ENCODE measurements at regions not wholly inside any gene's neighbourhood (a gene's known extent, or its start where the extent isn't known, plus 50 kb on each side); places are given as distances from the start of the nearest gene placed in this dataset.

- no peak for DNase-seq
Observed at GRCh38 chr7:46558482-46559193, 637.6 kb upstream of the IGFBP3 start.

DNA sequence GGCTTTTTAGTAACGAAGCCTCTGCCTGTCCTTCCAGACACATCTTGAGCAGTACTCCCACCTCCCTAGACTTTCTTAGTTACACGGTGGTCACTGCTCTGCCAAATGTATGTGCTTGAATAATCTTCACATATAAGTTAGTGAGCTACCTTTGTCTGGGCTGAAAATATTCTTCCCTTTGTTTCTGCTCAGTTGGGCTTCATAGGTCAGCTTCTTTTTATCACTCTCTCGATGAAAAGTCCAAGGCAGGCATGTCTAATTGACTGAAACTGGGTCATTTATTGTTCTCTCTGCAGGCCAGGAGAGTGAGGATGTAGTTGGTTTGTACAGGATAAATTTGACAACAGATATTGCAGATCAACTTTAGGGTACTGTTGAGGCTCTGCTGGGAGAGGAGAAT is 636.7 kb upstream of the IGFBP3 start:
- no peak for DNase-seq

DNA sequence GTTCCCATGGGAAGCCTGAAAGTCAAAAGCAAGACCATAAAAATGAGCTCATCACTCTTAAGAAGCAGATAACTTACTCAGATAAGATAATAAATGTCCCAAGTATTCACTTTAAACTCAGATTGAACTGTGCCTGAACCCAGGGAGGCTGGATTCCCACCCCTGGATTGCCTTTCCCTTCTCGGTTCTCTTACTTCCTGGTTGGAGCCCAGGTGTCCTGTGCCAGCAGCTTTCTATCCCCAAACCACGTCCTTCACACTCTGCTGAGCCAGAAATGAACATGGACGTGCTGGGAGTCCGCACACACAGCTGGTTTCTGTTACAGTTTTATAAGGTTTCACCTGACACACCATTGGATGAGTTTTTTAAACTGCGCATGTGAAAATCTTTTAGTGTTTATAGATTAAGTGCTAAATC is 636.2 kb upstream of the IGFBP3 start:
- DNase-seq: no peak

GRCh38 chr7:46554688-46555422 is 633.8 kb upstream of the IGFBP3 start:
- DNase-seq: no peak

GRCh38 chr7:46551603-46552002 is 630.5 kb upstream of the IGFBP3 start:
- DNase-seq: no peak

GRCh38 chr7:46550864-46551263 is 629.8 kb upstream of the IGFBP3 start:
- no peak for DNase-seq

DNA sequence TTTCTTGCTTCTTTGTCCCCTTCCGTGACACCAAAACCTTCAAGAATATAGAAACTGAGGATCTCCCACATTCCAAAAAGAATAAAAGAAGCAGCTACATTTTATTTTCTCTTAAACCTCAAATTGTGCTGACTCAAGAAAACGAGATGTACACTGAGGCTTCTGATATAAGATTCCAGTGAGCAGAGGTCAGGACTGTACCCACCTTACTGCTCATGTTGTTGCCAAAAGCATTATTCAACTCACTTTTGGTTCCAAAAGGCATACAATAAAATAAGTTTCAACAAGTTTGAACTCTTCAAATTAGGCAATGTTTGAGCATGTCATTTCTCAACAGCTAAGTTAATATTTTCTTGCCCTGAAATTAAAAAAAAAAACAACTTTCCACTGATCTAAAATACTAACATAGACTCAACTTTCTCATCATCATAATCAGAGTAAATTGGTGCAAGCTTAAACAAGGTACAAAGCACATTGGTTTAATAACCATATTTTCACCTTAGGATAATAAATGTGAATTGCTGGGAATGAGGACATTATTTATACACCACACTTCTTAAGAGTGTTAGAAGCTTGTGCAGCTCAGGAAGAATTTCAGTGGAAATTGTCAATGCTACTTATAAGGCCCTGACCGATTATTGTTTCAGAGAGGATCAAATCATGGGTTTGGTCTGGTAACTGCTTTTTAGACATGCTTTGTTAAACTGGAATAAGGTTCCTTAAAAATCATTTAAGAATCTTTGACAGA is 629.0 kb upstream of the IGFBP3 start:
- no peak for DNase-seq

- no peak for DNase-seq
Observed at GRCh38 chr7:46549347-46549746, 628.3 kb upstream of the IGFBP3 start.

- no peak for DNase-seq
Observed at GRCh38 chr7:46547044-46547443, 626.0 kb upstream of the IGFBP3 start.

GRCh38 chr7:46545790-46546189 is 624.7 kb upstream of the IGFBP3 start:
- DNase-seq: no peak

GRCh38 chr7:46544396-46545008 is 623.4 kb upstream of the IGFBP3 start:
- DNase-seq: no peak

- DNase-seq: no peak
Observed at GRCh38 chr7:46542076-46542475, 621.0 kb upstream of the IGFBP3 start.

- no peak for DNase-seq
Observed at GRCh38 chr7:46539892-46540483, 618.9 kb upstream of the IGFBP3 start.

DNA sequence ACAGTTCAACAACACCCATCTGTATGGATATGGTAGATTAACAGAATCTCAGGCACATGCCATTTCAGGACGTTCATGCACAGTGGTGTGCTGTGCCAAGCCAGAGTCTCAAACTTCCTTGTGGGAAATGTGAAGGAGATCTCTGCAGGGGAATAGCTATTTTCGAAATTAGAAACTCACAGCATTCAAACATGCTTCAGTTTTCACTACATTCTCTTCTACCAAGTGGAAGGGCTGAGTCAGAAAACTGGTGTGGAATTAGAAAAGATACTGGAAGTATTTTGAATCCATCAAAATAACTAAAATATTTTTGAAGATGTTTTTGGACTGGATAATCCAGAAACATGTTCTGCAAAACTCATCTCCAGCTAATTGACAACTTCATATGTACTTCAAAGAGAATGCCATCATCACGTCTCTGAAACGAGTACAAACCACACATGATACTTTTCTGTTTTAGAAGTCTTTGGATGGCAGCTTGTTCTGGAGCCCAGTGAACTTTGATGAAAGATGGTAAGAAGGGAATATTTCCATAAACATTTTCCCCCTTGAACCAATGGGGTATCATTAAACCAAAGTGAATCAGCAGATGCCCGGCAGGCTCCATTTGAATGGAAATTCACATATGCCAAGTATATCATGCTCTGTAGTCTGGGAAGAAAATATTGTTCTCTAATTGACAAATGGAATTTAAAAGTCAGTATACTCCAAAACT is 616.3 kb upstream of the IGFBP3 start:
- DNase-seq: no peak

DNA sequence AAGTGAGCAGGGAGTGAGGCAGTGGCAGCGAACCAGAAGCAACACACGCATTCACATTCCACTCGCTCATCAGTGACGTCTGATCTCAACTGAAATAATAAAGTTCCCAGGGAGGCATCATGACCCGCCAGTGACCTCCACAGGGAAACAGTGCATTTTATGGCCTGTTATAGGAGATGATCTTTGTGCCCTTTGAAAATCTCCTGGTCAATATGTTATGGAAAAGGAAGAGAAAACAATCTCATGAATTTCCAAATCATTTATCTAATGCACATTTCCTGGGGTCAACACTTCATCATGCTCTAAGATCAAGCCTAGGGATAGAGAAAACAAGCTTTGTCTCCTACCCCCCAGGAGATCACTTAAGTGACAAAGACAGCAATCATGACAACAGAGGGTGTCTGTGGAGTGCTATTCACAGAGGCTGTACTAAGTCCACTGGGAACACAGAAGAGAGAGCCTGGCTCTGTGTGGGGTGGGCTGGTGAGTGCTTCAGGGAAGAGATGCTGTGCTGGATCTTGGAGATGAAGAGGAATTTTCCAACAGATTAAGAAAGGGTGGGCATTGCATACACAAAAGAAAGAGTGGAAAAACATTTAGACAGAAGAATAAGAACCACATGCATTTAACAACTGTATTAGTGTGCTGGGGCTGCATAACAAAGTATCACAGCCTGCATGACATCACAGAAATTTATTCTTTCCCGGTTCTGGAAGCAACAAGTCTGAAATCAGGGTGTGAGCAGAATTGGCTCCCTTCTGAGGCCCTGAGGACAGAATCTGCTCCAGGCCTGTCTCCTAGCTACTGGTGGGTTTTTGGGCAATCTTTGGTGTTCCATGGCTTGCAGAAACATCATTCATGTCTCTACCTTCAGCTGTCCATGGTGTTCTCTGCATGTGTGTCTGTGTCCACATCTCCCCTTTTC is 613.9 kb upstream of the IGFBP3 start:
- no peak for DNase-seq

DNA sequence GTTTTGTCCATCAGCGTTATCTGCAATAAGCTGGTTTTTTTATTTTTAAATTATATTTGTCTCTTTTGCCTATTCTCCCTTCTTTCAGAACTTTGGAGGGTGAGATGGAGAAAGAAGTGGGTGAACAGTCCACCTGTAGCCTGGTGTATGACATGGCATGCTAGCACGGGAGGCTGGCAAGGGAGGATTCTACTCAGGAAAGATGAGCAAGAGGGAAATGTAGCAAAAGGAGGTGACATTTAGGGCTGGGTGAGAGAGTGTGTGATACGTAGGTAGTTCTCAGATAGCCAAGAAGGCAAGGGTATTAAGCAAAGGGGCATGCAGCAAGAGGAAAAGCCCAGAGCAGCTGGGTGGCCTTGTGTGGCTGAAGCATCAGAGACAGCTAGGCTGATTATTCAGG is 612.9 kb upstream of the IGFBP3 start:
- no peak for DNase-seq

DNA sequence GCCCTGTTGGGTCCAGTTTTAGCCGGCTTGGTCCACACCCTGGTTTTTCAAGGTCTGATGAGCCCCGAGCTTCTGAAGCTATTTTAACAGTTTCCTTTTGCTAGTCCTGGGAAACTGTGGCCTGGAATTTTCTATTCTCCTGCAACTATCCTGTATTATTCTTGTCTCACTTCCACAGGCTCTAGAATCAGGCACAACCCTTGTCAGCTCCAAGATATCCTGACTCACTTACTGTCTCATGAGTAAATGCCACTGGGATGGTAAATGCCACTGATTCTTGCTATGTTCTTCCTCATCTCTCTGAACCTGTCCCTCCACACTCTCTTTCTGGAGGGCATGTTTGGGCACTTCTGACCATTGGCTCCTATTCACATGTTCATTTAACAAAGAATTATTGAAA is 611.5 kb upstream of the IGFBP3 start:
- DNase-seq: no peak

DNA sequence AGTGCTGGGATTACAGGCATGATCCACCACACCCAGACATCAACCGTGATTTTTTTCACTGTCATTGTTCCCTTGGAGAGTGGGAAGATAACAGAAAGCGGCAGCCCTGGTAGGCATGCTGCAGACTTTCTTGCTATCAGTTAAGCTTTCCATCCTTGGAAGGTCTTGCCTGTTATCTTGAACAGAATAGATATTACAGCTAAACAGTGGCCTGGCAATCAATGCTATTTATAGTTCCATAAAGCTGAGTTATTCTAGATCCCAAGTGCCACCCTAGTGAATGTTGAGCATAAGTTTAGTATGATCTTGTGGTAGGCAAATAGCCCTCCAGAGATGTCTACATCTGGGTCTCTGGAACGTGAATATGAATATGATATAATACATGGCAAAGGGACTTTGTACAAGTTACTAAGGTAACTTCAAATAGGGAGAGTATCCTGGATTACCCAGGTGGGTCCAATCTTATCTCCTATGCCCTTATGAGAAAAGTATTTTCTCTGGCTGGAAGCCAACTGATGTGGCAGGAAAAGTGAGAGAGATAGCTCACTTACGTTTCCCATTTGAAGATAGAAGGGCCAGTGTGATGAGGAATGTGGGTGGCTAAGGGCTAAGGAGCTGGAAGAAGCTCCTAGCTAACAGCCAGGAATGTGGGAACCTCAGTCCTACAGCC is 609.1 kb upstream of the IGFBP3 start:
- DNase-seq: no peak

DNA sequence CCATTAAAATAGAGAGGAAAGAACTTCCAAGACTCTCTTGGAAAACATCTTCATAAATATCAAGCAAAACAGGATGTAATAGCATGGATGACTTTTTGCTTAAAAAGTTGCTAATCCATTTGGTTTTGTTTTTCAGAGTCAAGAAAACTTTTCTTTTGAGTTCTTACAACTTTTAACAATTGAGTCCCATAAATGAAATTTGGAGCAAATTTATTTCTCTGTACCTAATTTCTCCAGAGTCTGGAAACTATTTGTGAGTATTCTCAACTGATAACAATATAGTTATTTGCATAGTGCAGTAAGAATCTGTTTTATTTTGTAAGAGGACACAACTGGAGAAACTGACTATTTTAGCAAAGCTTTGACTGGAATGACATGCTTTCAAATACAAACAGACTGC is 606.3 kb upstream of the IGFBP3 start:
- no peak for DNase-seq

DNA sequence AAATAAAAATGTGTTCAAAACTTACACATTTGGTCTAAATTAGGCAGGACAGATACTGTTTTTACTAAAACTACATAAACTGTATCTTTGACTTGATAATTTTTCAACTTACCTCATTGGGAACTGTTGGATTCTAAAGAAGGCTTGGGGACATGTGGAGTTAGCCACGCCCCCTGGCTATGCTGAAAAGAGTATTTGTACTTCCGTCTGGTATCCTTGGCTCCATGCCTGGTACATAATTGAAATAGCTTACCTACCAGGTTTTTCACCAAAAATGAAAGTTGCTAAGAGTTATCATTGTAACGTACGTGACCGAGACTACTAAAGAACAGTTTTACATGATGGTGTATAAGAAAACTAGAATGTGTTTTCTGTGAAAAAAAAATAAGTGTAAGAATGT is 604.8 kb upstream of the IGFBP3 start:
- no peak for DNase-seq

- DNase-seq: no peak
Observed at GRCh38 chr7:46524350-46524749, 603.3 kb upstream of the IGFBP3 start.

Data from activated naive CD4-positive, alpha-beta T cell treated with anti-CD3 and anti-CD28 coated beads, Interleukin-2, amount 50 U/mL, for 16 hours (primary cell).